ENCODE measurements at regions not wholly inside any gene's neighbourhood (a gene's known extent, or its start where the extent isn't known, plus 50 kb on each side); places are given as distances from the start of the nearest gene placed in this dataset.

GRCh38 chr5:50964746-50965653, 298.6 kb downstream of the PARP8 start:
- no peak for DNase-seq (ENCODE audit: low read depth)

GRCh38 chr5:50965654-50966375, 299.4 kb downstream of the PARP8 start:
- DNase-seq (ENCODE audit: low read depth): no peak

GRCh38 chr5:50967009-50967562, 300.6 kb downstream of the PARP8 start:
- DNase-seq (ENCODE audit: low read depth): no peak

GRCh38 chr5:50967563-50968355, 301.3 kb downstream of the PARP8 start:
- no peak for DNase-seq (ENCODE audit: low read depth)

GRCh38 chr5:50968356-50969149, 302.1 kb downstream of the PARP8 start:
- no peak for DNase-seq (ENCODE audit: low read depth)

- DNase-seq (ENCODE audit: low read depth): no peak
These were observed 303.0 kb downstream of the PARP8 start for GRCh38 chr5:50969151-50970031.

- no peak for DNase-seq (ENCODE audit: low read depth)
These were observed 309.4 kb downstream of the PARP8 start for GRCh38 chr5:50975840-50976239.

GRCh38 chr5:50978924-50979323, 312.5 kb downstream of the PARP8 start:
- DNase-seq (ENCODE audit: low read depth): no peak

- no peak for DNase-seq (ENCODE audit: low read depth)
These were observed 318.2 kb downstream of the PARP8 start for GRCh38 chr5:50984640-50985039.

GRCh38 chr5:50990296-50990924, 324.0 kb downstream of the PARP8 start:
- no peak for DNase-seq (ENCODE audit: low read depth)

GRCh38 chr5:50995285-50995942, 329.0 kb downstream of the PARP8 start:
- no peak for DNase-seq (ENCODE audit: low read depth)

GRCh38 chr5:51001227-51001923, 334.9 kb downstream of the PARP8 start:
- no peak for DNase-seq (ENCODE audit: low read depth)

GRCh38 chr5:51002368-51002767, 335.9 kb downstream of the PARP8 start:
- no peak for DNase-seq (ENCODE audit: low read depth)

- no peak for DNase-seq (ENCODE audit: low read depth)
These were observed 346.6 kb downstream of the PARP8 start for GRCh38 chr5:51013036-51013435.

- DNase-seq (ENCODE audit: low read depth): no peak
These were observed 352.0 kb downstream of the PARP8 start for GRCh38 chr5:51018423-51018822.

GRCh38 chr5:51024263-51024662, 357.8 kb downstream of the PARP8 start:
- no peak for DNase-seq (ENCODE audit: low read depth)

GRCh38 chr5:51027271-51027670, 356.0 kb upstream of the ISL1 start:
- DNase-seq (ENCODE audit: low read depth): no peak

GRCh38 chr5:51028394-51028793, 354.9 kb upstream of the ISL1 start:
- no peak for DNase-seq (ENCODE audit: low read depth)

GRCh38 chr5:51033215-51033614, 350.0 kb upstream of the ISL1 start:
- DNase-seq (ENCODE audit: low read depth): no peak
